ENCODE measurements at regions not wholly inside any gene's neighbourhood (a gene's known extent, or its start where the extent isn't known, plus 50 kb on each side); places are given as distances from the start of the nearest gene placed in this dataset.

DNA sequence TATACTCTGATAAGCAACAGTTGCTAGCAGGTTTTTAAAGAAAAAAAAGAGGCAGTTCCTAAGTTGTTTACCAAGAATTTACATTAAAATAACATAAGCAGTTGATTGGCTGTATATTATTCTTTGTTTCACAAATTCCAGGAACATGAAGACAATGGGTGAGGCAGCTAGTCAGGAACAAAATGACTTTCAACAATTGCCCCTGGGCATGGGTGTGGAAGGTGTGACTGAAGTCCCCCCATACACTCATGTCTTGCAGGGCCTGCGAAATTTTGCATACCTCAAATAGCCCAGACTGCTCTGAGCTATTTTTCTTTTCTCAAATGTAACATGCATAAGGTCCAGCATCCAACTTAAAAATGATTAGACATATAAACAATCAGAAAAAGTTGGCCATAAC, 267.2 kb upstream of the DIO3 start:
- TF ChIP-seq CTCF (IDR thresholded peaks at IDR 0.05; ENCODE audit: insufficient read depth, low read depth, low read length) = no peak
- no peak for TF ChIP-seq EZH2 (IDR thresholded peaks at IDR 0.05; ENCODE audit: insufficient read depth, low read length)

Measured in astrocyte (in vitro differentiated cells and primary cell).